ENCODE measurements at regions not wholly inside any gene's neighbourhood (a gene's known extent, or its start where the extent isn't known, plus 50 kb on each side); places are given as distances from the start of the nearest gene placed in this dataset.

- no peak for DNase-seq
Measured at GRCh38 chr6:6897140-6897539, 210.6 kb upstream of the RREB1 start.

- DNase-seq: no peak
Measured at GRCh38 chr6:6900569-6901204, 207.1 kb upstream of the RREB1 start.

GRCh38 chr6:6901205-6901719, 206.5 kb upstream of the RREB1 start:
- DNase-seq: no peak

GRCh38 chr6:6901945-6902344, 205.8 kb upstream of the RREB1 start:
- no peak for DNase-seq

- no peak for DNase-seq
Measured at GRCh38 chr6:6905961-6906518, 201.7 kb upstream of the RREB1 start.

- no peak for DNase-seq
Measured at GRCh38 chr6:6906570-6907213, 201.1 kb upstream of the RREB1 start.

- no peak for DNase-seq
Measured at GRCh38 chr6:6907286-6907685, 200.5 kb upstream of the RREB1 start.

- no peak for DNase-seq
Measured at GRCh38 chr6:6908121-6908520, 199.6 kb upstream of the RREB1 start.

GRCh38 chr6:6909111-6909510, 198.7 kb upstream of the RREB1 start:
- DNase-seq: no peak

- no peak for DNase-seq
Measured at GRCh38 chr6:6910734-6911295, 196.9 kb upstream of the RREB1 start.

GRCh38 chr6:6911391-6911790, 196.4 kb upstream of the RREB1 start:
- no peak for DNase-seq

- no peak for DNase-seq
Measured at GRCh38 chr6:6912817-6913744, 194.7 kb upstream of the RREB1 start.

GRCh38 chr6:6915219-6915618, 192.5 kb upstream of the RREB1 start:
- DNase-seq: no peak

- peak; percentile 46 for DNase-seq
Measured at GRCh38 chr6:6915813-6916547, 191.8 kb upstream of the RREB1 start.

GRCh38 chr6:6916598-6916997, 191.2 kb upstream of the RREB1 start:
- DNase-seq: no peak

GRCh38 chr6:6918216-6918983, 189.4 kb upstream of the RREB1 start:
- DNase-seq: peak; percentile 40

GRCh38 chr6:6919173-6919572, 188.6 kb upstream of the RREB1 start:
- no peak for DNase-seq

GRCh38 chr6:6920114-6920986, 187.4 kb upstream of the RREB1 start:
- no peak for DNase-seq

- no peak for DNase-seq
Measured at GRCh38 chr6:6920987-6921313, 186.8 kb upstream of the RREB1 start.

GRCh38 chr6:6922166-6922565, 185.6 kb upstream of the RREB1 start:
- no peak for DNase-seq

GRCh38 chr6:6923605-6924004, 184.2 kb upstream of the RREB1 start:
- no peak for DNase-seq
